Keratinocyte (primary cell): ENCODE measurements at regions not wholly inside any gene's neighbourhood (a gene's known extent, or its start where the extent isn't known, plus 50 kb on each side); places are given as distances from the start of the nearest gene placed in this dataset.

ENCODE experiments used
- DNase-seq: peaks from one replicate; pipeline ENCODE4 v3.0.0-alpha.2; 2011; ENCODE audit warnings: low read depth, missing footprints, low spot score
- FAIRE-seq: peaks from 2 replicates; lab custom pipeline; 2011; peaks lifted over from hg19 to GRCh38; lab: Jason Lieb, UNC
- H2AFZ ChIP-seq: 2 replicates; pipeline ENCODE4 v1.6.0; 2012; ENCODE audit warnings: low read length, control low read depth, inconsistent platforms; ENCODE audit not compliant: control insufficient read depth
- H3K27ac ChIP-seq: 2 replicates; pipeline ENCODE4 v1.5.1; 2011; ENCODE audit warnings: low read length; ENCODE audit not compliant: control insufficient read depth, insufficient read depth
- H3K27me3 ChIP-seq: 3 replicates; pipeline ENCODE4 v1.6.0; 2011; ENCODE audit warnings: low read length; ENCODE audit not compliant: control insufficient read depth, insufficient read depth; ENCODE audit errors: extremely low read depth
- H3K36me3 ChIP-seq, 2 experiments: 2 replicates in 1 of 2; 3 replicates in 1 of 2; pipeline ENCODE4 v1.5.1; 2011; ENCODE audit warnings: low read length in 2 of 2, mild to moderate bottlenecking in 1 of 2; ENCODE audit not compliant: control insufficient read depth in 2 of 2, insufficient read depth in 2 of 2; ENCODE audit errors: extremely low read depth in 1 of 2
- H3K4me1 ChIP-seq: 3 replicates; pipeline ENCODE4 v1.5.1; 2011; ENCODE audit warnings: low read length; ENCODE audit not compliant: control insufficient read depth, insufficient read depth; ENCODE audit errors: extremely low read depth
- H3K4me2 ChIP-seq: 3 replicates; pipeline ENCODE4 v1.6.0; 2011; ENCODE audit warnings: low read depth, low read length; ENCODE audit not compliant: control insufficient read depth, insufficient read depth; ENCODE audit errors: extremely low read depth
- H3K4me3 ChIP-seq, 3 experiments: fragments of 200-600 bp in 1 of 3; sonication (generic) in 1 of 3; 2 replicates in 2 of 3; 3 replicates in 1 of 3; pipeline ENCODE4 v1.5.1; 2011 to 2016; ENCODE audit warnings: low read length in 3 of 3, mild to moderate bottlenecking in 3 of 3, control low read depth in 2 of 3, inconsistent platforms in 1 of 3, low read depth in 1 of 3, mixed read lengths in 1 of 3, mixed run types in 1 of 3, moderate library complexity in 1 of 3; ENCODE audit not compliant: control insufficient read depth in 2 of 3, insufficient read depth in 2 of 3; ENCODE audit errors: extremely low read depth in 1 of 3
- H3K79me2 ChIP-seq: 2 replicates; pipeline ENCODE4 v1.6.0; 2012; ENCODE audit warnings: low read length; ENCODE audit not compliant: control insufficient read depth, insufficient read depth
- H3K9ac ChIP-seq: 3 replicates; pipeline ENCODE4 v1.6.0; 2011; ENCODE audit warnings: low read length; ENCODE audit not compliant: control insufficient read depth, insufficient read depth; ENCODE audit errors: extremely low read depth
- H3K9me1 ChIP-seq: 3 replicates; pipeline ENCODE4 v1.6.0; 2011; ENCODE audit warnings: low read length; ENCODE audit not compliant: control insufficient read depth, insufficient read depth; ENCODE audit errors: extremely low read depth
- H3K9me3 ChIP-seq: 2 replicates; pipeline ENCODE4 v1.5.1; 2012; ENCODE audit warnings: low read depth, low read length; ENCODE audit not compliant: control insufficient read depth
- H4K20me1 ChIP-seq: 3 replicates; pipeline ENCODE4 v1.6.0; 2011; ENCODE audit warnings: low read length; ENCODE audit not compliant: control insufficient read depth, insufficient read depth; ENCODE audit errors: extremely low read depth
- EZH2 ChIP-seq: IDR thresholded peaks from one replicate; pipeline ENCODE4 v1.6.1; 2012; ENCODE audit warnings: inconsistent platforms, mild to moderate bottlenecking, low read length, moderate library complexity
- dilution Hi-C: fragments of 300-500 bp; cut with MboI; formaldehyde crosslinking; loops from one replicate; pipeline ENCODE4 v1.7.0; 2020; ENCODE audit warnings: low sequenced_read_pairs; ENCODE audit not compliant: extremely low pct_ligation_motif_present
- TF ChIP-seq, protein P1 (sequence below), 3 experiments: IDR thresholded peaks in 1 of 3; conservative IDR thresholded peaks in 1 of 3; optimal IDR thresholded peaks in 1 of 3; 2 replicates in 2 of 3; 3 replicates in 1 of 3; pipeline versions ENCODE3 to v1.5.1; 2011; ENCODE audit warnings: low read length in 3 of 3, mild to moderate bottlenecking in 3 of 3, moderate library complexity in 2 of 3, control low read depth in 1 of 3, inconsistent platforms in 1 of 3; ENCODE audit not compliant: insufficient read depth in 2 of 3; ENCODE audit errors: extremely low read depth in 1 of 3

GRCh38 chr15:39144613-39145499 is 436.0 kb upstream of the THBS1 start:
- no peak overlapping the region for H2AFZ ChIP-seq
- no peaks in the 10 kb centered on the region for H3K79me2 ChIP-seq
- H3K9ac ChIP-seq, result no peak overlapping the region
- H3K36me3 ChIP-seq, result no peaks in the 10 kb centered on the region
- H3K9me3 ChIP-seq, result no peaks in the 10 kb centered on the region
- H4K20me1 ChIP-seq, result no peaks in the 10 kb centered on the region
- H3K4me1 ChIP-seq, result peaks cover 6% of the 10 kb centered on the region
- no peak overlapping the region for H3K4me2 ChIP-seq
- no peaks in the 10 kb centered on the region for H3K9me1 ChIP-seq
- no peak overlapping the region for H3K4me3 ChIP-seq
- no peak overlapping the region for H3K27ac ChIP-seq
- no peak for TF ChIP-seq EZH2
- TF ChIP-seq, protein P1, sequence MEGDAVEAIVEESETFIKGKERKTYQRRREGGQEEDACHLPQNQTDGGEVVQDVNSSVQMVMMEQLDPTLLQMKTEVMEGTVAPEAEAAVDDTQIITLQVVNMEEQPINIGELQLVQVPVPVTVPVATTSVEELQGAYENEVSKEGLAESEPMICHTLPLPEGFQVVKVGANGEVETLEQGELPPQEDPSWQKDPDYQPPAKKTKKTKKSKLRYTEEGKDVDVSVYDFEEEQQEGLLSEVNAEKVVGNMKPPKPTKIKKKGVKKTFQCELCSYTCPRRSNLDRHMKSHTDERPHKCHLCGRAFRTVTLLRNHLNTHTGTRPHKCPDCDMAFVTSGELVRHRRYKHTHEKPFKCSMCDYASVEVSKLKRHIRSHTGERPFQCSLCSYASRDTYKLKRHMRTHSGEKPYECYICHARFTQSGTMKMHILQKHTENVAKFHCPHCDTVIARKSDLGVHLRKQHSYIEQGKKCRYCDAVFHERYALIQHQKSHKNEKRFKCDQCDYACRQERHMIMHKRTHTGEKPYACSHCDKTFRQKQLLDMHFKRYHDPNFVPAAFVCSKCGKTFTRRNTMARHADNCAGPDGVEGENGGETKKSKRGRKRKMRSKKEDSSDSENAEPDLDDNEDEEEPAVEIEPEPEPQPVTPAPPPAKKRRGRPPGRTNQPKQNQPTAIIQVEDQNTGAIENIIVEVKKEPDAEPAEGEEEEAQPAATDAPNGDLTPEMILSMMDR (optimal IDR thresholded peaks at IDR 0.05 in 1 of 3, IDR thresholded peaks at IDR 0.05 in 1 of 3, conservative IDR thresholded peaks at IDR 0.05 in 1 of 3; ENCODE audit: extremely low read depth in 1 of 3, insufficient read depth in 2 of 3, low read length in 3 of 3), result no peak
- no peak for DNase-seq
- dilution Hi-C loops, result no loop called here
- no peak for FAIRE-seq
- no peaks in the 10 kb centered on the region for H3K27me3 ChIP-seq

DNA sequence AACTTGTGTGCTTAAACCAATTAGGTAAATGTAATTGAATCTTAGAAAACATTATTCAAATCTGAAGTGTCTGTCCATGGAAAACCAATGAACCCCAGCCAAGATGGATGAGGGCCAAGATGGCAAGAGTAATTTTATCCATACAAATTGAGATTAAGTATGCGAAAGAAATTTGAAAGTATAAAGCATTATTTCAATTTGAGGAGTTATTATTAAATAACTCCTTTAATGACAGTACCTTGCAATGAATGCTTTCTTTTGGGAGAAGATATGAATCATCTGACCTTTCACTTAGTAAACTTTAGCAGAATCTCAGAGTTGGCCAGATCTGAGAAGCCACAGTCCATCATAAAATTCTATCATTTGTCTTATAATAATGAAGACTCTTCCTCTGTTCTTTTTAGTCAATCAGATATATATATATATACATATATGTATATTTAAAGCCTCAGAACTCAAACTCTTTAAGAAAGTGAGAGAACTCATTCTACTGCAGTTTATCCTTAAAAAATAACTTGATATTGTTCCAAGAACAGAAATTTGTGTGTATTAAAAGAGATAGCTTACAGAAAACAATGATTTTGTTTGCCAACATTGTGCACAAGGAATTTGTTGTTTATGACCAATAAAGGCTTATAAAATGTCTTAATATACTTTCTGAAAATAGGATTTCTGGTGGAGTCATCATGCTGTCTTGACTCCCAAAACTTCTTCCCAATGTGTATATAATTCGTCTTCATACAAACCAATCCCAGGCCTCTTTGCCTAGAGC is 434.8 kb upstream of the THBS1 start:
- H2AFZ ChIP-seq, result no peak overlapping the region
- H3K4me2 ChIP-seq, result no peak overlapping the region
- no peak for DNase-seq
- no peak for FAIRE-seq
- H3K27ac ChIP-seq, result no peak overlapping the region
- no peaks in the 10 kb centered on the region for H3K79me2 ChIP-seq
- H3K9ac ChIP-seq, result no peak overlapping the region
- TF ChIP-seq, protein P1 (optimal IDR thresholded peaks at IDR 0.05 in 1 of 3, IDR thresholded peaks at IDR 0.05 in 1 of 3, conservative IDR thresholded peaks at IDR 0.05 in 1 of 3; ENCODE audit: extremely low read depth in 1 of 3, insufficient read depth in 2 of 3, low read length in 3 of 3), result no peak
- no peak for TF ChIP-seq EZH2
- no peaks in the 10 kb centered on the region for H3K9me1 ChIP-seq
- H3K4me3 ChIP-seq, result no peak overlapping the region
- dilution Hi-C loops, result no loop called here
- H3K36me3 ChIP-seq, result no peaks in the 10 kb centered on the region
- H3K4me1 ChIP-seq, result no peaks in the 10 kb centered on the region
- no peaks in the 10 kb centered on the region for H4K20me1 ChIP-seq
- no peaks in the 10 kb centered on the region for H3K9me3 ChIP-seq
- H3K27me3 ChIP-seq, result no peaks in the 10 kb centered on the region
